ENCODE measurements at regions not wholly inside any gene's neighbourhood (a gene's known extent, or its start where the extent isn't known, plus 50 kb on each side); places are given as distances from the start of the nearest gene placed in this dataset.

DNA sequence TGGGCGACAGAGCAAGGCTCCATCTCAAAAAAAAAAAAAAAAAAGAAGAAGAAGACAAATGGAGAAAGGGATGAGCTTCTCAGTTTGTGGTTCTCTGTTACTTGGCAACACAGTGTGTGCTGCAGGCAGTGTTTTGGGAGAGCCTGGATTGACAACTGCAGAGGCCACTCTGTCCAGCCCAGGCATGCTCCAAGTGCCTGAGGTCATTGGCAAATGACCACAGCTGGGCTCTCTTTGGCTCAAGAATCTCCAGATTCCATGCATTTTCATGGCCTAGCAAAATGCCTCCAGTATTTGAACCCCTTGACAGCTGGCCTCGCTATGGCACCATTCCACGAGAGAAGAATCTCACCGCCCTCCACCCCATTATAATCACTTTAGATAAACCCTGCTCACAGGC, 126.2 kb downstream of the ANKRD60 start (continued):
- TF ChIP-seq, protein P1, sequence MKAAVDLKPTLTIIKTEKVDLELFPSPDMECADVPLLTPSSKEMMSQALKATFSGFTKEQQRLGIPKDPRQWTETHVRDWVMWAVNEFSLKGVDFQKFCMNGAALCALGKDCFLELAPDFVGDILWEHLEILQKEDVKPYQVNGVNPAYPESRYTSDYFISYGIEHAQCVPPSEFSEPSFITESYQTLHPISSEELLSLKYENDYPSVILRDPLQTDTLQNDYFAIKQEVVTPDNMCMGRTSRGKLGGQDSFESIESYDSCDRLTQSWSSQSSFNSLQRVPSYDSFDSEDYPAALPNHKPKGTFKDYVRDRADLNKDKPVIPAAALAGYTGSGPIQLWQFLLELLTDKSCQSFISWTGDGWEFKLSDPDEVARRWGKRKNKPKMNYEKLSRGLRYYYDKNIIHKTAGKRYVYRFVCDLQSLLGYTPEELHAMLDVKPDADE (IDR thresholded peaks at IDR 0.05) = no peak

DNA sequence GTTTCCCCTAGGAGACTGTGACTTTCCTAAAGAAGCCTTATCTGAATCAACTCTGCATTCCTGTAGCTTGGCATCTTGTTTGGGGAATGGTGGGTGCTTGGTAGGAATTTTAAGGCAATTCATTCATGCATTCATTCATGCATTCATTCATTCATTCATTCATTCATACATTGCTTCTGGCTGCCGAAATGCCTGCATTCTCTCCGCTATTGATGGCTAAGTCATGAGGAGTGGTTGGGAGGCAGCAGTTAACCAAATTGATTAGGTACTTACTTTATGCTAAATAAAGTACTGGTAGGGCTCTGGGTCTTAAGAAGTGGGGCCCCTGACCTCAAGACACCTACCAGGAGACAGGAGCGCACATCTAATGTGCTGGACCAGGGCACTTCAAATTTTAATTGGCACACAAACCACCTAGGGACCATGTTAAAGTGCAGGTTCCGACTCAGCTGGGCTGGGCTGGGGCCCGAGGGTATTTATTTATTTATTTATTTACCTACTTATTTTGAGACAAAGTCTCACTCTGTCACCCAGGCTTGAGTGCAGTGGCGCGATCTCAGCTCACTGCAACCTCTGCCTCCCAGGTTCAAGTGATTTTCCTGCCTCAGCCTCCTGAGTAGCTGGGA, 127.6 kb downstream of the ANKRD60 start:
- Histone ChIP-seq H3K4me1 (ENCODE audit: insufficient read depth) (no peaks in the 10 kb centered on the region), H3K4me2 (no peak overlapping the region), H3K27ac (ENCODE audit: low read depth) (no peak overlapping the region), H3K27me3 (ENCODE audit: insufficient read depth) (no peaks in the 10 kb centered on the region), H3K9me2 (ENCODE audit: insufficient read depth) (0 out of 2 replicates have a peak, but pooled peaks cover 3% of the 10 kb centered on the region), H3K4me3 (no peak overlapping the region), H3F3A (replicated peaks; ENCODE audit: low read depth) (no peaks in the 10 kb centered on the region), H3K79me2 (replicated peaks; ENCODE audit: insufficient read depth) (no peaks in the 10 kb centered on the region), H2AFZ (no peak overlapping the region), H4K20me1 (replicated peaks; ENCODE audit: insufficient read depth) (no peaks in the 10 kb centered on the region), H3K36me3 (ENCODE audit: insufficient read depth) (no peaks in the 10 kb centered on the region)
- Mint-ChIP-seq H3K4me1 (no peaks in the 10 kb centered on the region), H3K36me3 (ENCODE audit: low read depth) (no peaks in the 10 kb centered on the region), H3K27ac (no peak overlapping the region), H3K27me3 (ENCODE audit: insufficient read depth, low read depth, poor library complexity) (peaks cover 5% of the 10 kb centered on the region), H3K4me3 (no peak overlapping the region), H3K9me3 (no peaks in the 10 kb centered on the region; the same call in 2 of the 3 replicates)
- no peak for DNase-seq (ENCODE audit: low spot score)
- TF ChIP-seq, protein P1 (IDR thresholded peaks at IDR 0.05) = no peak
- TF ChIP-seq EZH2 (IDR thresholded peaks at IDR 0.05; ENCODE audit: low read depth, unreplicated experiment) = no peak
- no peak for TF ChIP-seq CTCF (conservative IDR thresholded peaks at IDR 0.05; ENCODE audit: low read depth in 2 of 2)
- TF ChIP-seq ZNF331 (CRISPR knock-in tag; IDR thresholded peaks at IDR 0.05; ENCODE audit: low read depth) = no peak
- no peak for TF ChIP-seq POLR2AphosphoS5 (IDR thresholded peaks at IDR 0.05; ENCODE audit: low read depth)
- no peak for ATAC-seq

DNA sequence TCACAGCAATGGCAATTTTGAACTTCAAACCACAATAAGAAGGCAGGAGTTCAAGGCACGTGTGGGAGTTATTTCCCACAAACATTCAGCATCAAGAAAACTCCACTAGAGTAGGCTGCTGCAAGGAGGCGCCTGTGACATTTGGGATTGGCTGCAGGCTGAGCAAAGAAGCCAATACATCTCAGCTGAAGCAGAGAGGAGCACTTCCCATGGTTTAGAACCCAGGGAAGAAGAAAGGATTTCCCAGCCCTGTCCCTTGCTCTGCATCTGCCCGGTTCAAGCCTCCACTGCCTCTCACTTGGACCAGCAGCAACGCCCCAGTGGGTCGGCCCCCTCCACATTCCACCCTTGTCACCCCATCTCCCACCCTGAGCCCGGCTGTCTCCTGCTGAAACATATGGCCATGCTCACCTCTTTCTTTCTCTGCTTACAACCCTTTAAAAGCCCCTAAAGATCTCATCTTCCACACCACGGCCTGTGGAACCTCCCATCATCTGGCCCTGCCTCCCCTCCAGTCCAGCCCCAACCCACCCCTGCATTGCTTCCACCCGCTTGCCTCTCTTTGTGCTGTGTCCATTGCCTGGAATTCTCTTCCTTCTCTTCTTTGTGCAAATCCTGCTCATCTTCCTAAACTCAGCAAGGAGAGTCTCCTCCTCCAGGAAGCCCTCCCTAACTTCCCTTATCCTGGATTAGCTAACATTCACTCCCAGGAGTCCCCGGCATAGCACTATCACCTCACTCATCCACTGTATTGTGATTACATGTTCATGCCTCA, 128.3 kb downstream of the ANKRD60 start:
- H3K9me3 Mint-ChIP-seq = no peaks in the 10 kb centered on the region
- no peaks in the 10 kb centered on the region for H3K36me3 Mint-ChIP-seq (ENCODE audit: low read depth)
- Histone ChIP-seq H4K20me1 (replicated peaks; ENCODE audit: insufficient read depth) (no peaks in the 10 kb centered on the region), H3K27ac (ENCODE audit: low read depth) (no peak overlapping the region), H3K36me3 (ENCODE audit: insufficient read depth) (no peaks in the 10 kb centered on the region), H3K79me2 (replicated peaks; ENCODE audit: insufficient read depth) (no peaks in the 10 kb centered on the region), H3K27me3 (ENCODE audit: insufficient read depth) (no peaks in the 10 kb centered on the region), H3K4me2 (no peak overlapping the region), H3K4me3 (no peak overlapping the region), H3K9me2 (ENCODE audit: insufficient read depth) (0 out of 2 replicates have a peak, but pooled peaks cover 3% of the 10 kb centered on the region), H2AFZ (no peak overlapping the region), H3F3A (replicated peaks; ENCODE audit: low read depth) (no peaks in the 10 kb centered on the region), H3K4me1 (ENCODE audit: insufficient read depth) (no peaks in the 10 kb centered on the region)
- no peak overlapping the region for H3K27ac Mint-ChIP-seq
- H3K4me1 Mint-ChIP-seq = no peaks in the 10 kb centered on the region
- ATAC-seq (no peak), DNase-seq (ENCODE audit: low spot score) (no peak)
- H3K4me3 Mint-ChIP-seq = no peak overlapping the region
- peaks cover 7% of the 10 kb centered on the region for H3K27me3 Mint-ChIP-seq (ENCODE audit: insufficient read depth, low read depth, poor library complexity)
- TF ChIP-seq ZNF331 (CRISPR knock-in tag; IDR thresholded peaks at IDR 0.05; ENCODE audit: low read depth) = no peak
- no peak for TF ChIP-seq EZH2phosphoT487 (IDR thresholded peaks at IDR 0.05; ENCODE audit: unreplicated experiment)
- no peak for TF ChIP-seq CREB1 (CRISPR knock-in tag; IDR thresholded peaks at IDR 0.05; ENCODE audit: low read depth)
- TF ChIP-seq EZH2 (IDR thresholded peaks at IDR 0.05; ENCODE audit: low read depth, unreplicated experiment) = no peak
- TF ChIP-seq JUNB (IDR thresholded peaks at IDR 0.05; ENCODE audit: unreplicated experiment) = no peak
- TF ChIP-seq STAT1 (IDR thresholded peaks at IDR 0.05; ENCODE audit: unreplicated experiment) = no peak
- TF ChIP-seq, protein P1 (IDR thresholded peaks at IDR 0.05) = no peak
- TF ChIP-seq CTCF (conservative IDR thresholded peaks at IDR 0.05; ENCODE audit: low read depth in 2 of 2) = no peak
- TF ChIP-seq POLR2AphosphoS5 (IDR thresholded peaks at IDR 0.05; ENCODE audit: low read depth) = no peak
- no peak for TF ChIP-seq ZNF114 (CRISPR knock-in tag; IDR thresholded peaks at IDR 0.05)
